DMS 273 treated with DMSO at 0.1 percent for 48 hours (cell line): ENCODE measurements at regions not wholly inside any gene's neighbourhood (a gene's known extent, or its start where the extent isn't known, plus 50 kb on each side); places are given as distances from the start of the nearest gene placed in this dataset.
"Not testable (repeated sequence)": the region's sequence is repeated elsewhere in the genome, so short reads cannot be mapped to it uniquely, and the experiment has no call there.

Experiments
- DNase-seq: peaks from one replicate; lab custom pipeline; 2025; lab: John Stamatoyannopoulos, UW

- not testable (repeated sequence) for DNase-seq
These were observed 351.8 kb downstream of the TEX29 start for GRCh38 chr13:111672198-111672597.

GRCh38 chr13:111678120-111678882 lies 357.9 kb downstream of the TEX29 start:
- DNase-seq = not testable (repeated sequence)

- DNase-seq = not testable (repeated sequence)
These were observed 359.2 kb downstream of the TEX29 start for GRCh38 chr13:111679645-111680044.

DNA sequence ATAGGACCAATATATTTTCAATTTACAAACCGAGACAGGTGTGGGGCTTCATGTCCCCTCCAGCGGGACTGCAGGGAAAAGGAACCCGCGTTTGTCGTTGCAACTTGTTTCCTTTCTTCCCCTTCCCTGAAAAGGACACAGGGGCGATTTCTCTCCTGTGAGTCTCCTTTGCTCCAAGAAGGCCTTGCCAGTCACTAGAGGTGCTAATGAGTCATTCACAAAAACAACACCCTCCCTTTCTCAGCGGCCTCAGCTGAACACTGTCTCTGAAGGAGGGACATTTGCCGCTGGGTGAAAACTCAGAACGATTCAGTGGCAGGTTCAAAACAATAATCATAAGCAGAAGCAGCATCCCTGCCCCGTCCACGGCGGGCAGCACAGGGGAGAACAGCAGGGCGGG lies 359.7 kb downstream of the TEX29 start:
- DNase-seq = not testable (repeated sequence)

GRCh38 chr13:111692028-111692427 lies 371.6 kb downstream of the TEX29 start:
- DNase-seq = not testable (repeated sequence)

- DNase-seq = not testable (repeated sequence)
These were observed 370.8 kb upstream of the SOX1 start for GRCh38 chr13:111696121-111696520.

- DNase-seq = not testable (repeated sequence)
These were observed 364.9 kb upstream of the SOX1 start for GRCh38 chr13:111702059-111702458.
